ENCODE measurements at regions not wholly inside any gene's neighbourhood (a gene's known extent, or its start where the extent isn't known, plus 50 kb on each side); places are given as distances from the start of the nearest gene placed in this dataset.
A peak's percentile ranks its signal among the peaks of the same experiment; 100 is the strongest.

GRCh38 chr4:97235521-97235920, 907.8 kb downstream of the STPG2 start:
- Histone ChIP-seq H3K4me1 (ENCODE audit: control insufficient read depth, insufficient read depth, low read length) (peaks cover 9% of the 10 kb centered on the region; the same call in 1 of the 2 replicates), H3K9me3 (ENCODE audit: control insufficient read depth, insufficient read depth, low read length) (no peaks in the 10 kb centered on the region), H3K27ac (ENCODE audit: low read depth, low read length) (peak overlapping the region; percentile 59), H3K27me3 (ENCODE audit: control insufficient read depth, insufficient read depth, low read length) (no peaks in the 10 kb centered on the region), H3K9ac (ENCODE audit: low read depth, low read length) (no peak overlapping the region), H3K36me3 (ENCODE audit: control insufficient read depth, insufficient read depth, low read length) (no peaks in the 10 kb centered on the region), H3K4me3 (ENCODE audit: low read depth, low read length) (no peak overlapping the region)

GRCh38 chr4:97238956-97239666, 904.2 kb downstream of the STPG2 start:
- Histone ChIP-seq H3K4me3 (ENCODE audit: low read depth, low read length) (no peak overlapping the region), H3K27me3 (ENCODE audit: control insufficient read depth, insufficient read depth, low read length) (no peaks in the 10 kb centered on the region), H3K4me1 (ENCODE audit: control insufficient read depth, insufficient read depth, low read length) (peaks cover 9% of the 10 kb centered on the region; the same call in 1 of the 2 replicates), H3K36me3 (ENCODE audit: control insufficient read depth, insufficient read depth, low read length) (no peaks in the 10 kb centered on the region), H3K27ac (ENCODE audit: low read depth, low read length) (no peak overlapping the region), H3K9ac (ENCODE audit: low read depth, low read length) (no peak overlapping the region), H3K9me3 (ENCODE audit: control insufficient read depth, insufficient read depth, low read length) (no peaks in the 10 kb centered on the region)

DNA sequence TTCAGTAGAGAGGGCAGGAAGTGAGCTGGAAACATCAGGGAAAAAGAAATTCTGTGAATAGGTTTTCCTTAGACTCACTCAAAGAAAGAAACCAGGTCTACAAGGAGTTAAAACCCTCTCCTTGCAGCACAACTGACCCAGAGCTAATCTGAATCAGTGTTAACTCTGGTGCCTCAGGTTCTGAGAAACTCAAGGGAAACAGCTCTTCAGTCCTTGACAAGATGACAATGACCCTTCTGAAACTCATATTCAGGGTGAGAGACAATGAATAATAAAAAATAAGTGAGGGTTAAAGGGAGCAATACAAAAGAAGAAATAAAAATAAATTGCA, 903.6 kb downstream of the STPG2 start:
- H3K36me3 ChIP-seq (ENCODE audit: control insufficient read depth, insufficient read depth, low read length), result no peaks in the 10 kb centered on the region
- no peak overlapping the region for H3K9ac ChIP-seq (ENCODE audit: low read depth, low read length)
- H3K27me3 ChIP-seq (ENCODE audit: control insufficient read depth, insufficient read depth, low read length), result no peaks in the 10 kb centered on the region
- H3K4me3 ChIP-seq (ENCODE audit: low read depth, low read length), result no peak overlapping the region
- no peak overlapping the region for H3K27ac ChIP-seq (ENCODE audit: low read depth, low read length)
- H3K4me1 ChIP-seq (ENCODE audit: control insufficient read depth, insufficient read depth, low read length), result peaks cover 9% of the 10 kb centered on the region; the same call in 1 of the 2 replicates
- H3K9me3 ChIP-seq (ENCODE audit: control insufficient read depth, insufficient read depth, low read length), result no peaks in the 10 kb centered on the region

GRCh38 chr4:97252615-97253154, 890.6 kb downstream of the STPG2 start:
- H3K27me3 ChIP-seq (ENCODE audit: control insufficient read depth, insufficient read depth, low read length), result no peaks in the 10 kb centered on the region
- no peaks in the 10 kb centered on the region for H3K9me3 ChIP-seq (ENCODE audit: control insufficient read depth, insufficient read depth, low read length)
- no peaks in the 10 kb centered on the region for H3K36me3 ChIP-seq (ENCODE audit: control insufficient read depth, insufficient read depth, low read length)
- no peaks in the 10 kb centered on the region for H3K4me1 ChIP-seq (ENCODE audit: control insufficient read depth, insufficient read depth, low read length)
- H3K27ac ChIP-seq (ENCODE audit: low read depth, low read length), result no peak overlapping the region
- no peak overlapping the region for H3K4me3 ChIP-seq (ENCODE audit: low read depth, low read length)
- H3K9ac ChIP-seq (ENCODE audit: low read depth, low read length), result no peak overlapping the region

- H3K9ac ChIP-seq (ENCODE audit: low read depth, low read length), result no peak overlapping the region
Observed at GRCh38 chr4:97262769-97263168, 880.5 kb downstream of the STPG2 start.

DNA sequence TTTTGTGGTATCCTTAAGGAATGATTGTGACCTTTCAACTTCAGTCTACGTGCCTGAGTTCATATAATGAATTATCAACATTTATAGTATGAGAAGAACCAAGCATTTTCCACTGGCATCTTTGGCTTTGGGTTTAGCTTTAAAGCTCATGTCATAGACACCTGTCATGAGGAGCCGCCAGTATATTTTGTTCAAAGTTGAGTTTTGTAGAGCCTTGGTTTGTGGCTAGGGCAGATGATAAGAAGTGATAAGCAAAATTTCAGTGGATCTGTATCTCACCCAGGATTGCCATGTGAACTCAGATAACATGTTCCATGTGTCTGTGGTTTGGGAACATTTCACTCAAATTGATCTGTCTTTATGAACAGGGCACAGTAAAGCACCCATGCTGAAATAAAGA, 873.2 kb downstream of the STPG2 start:
- Histone ChIP-seq H3K27ac (ENCODE audit: low read depth, low read length) (no peak overlapping the region), H3K4me3 (ENCODE audit: low read depth, low read length) (no peak overlapping the region), H3K4me1 (ENCODE audit: control insufficient read depth, insufficient read depth, low read length) (no peaks in the 10 kb centered on the region)

More at GRCh38 chr4:97262769-97263168, 880.5 kb downstream of the STPG2 start:
- no peak overlapping the region for H3K4me3 ChIP-seq (ENCODE audit: low read depth, low read length)
- no peak overlapping the region for H3K27ac ChIP-seq (ENCODE audit: low read depth, low read length)
- no peaks in the 10 kb centered on the region for H3K27me3 ChIP-seq (ENCODE audit: control insufficient read depth, insufficient read depth, low read length)
- H3K4me1 ChIP-seq (ENCODE audit: control insufficient read depth, insufficient read depth, low read length), result no peaks in the 10 kb centered on the region
- H3K36me3 ChIP-seq (ENCODE audit: control insufficient read depth, insufficient read depth, low read length), result no peaks in the 10 kb centered on the region
- H3K9me3 ChIP-seq (ENCODE audit: control insufficient read depth, insufficient read depth, low read length), result no peaks in the 10 kb centered on the region

DNA sequence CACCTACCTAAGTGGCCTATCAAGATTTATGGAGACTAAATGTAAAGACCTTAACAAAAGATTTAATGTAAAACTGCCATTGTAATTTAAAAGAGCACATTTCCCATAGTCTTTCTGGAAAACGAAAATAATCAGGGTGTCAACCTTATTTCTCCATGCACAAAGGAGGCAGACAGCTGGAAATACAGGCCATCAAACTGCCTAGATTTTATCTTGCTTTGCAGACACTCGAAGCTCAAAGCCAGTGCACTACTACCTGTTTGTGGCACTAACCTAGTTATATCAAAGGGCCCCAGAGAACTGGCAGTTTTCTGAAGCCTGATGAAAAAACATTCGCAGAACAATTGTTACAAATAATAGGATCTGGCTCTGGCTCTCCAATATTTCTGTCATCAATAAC, 863.9 kb downstream of the STPG2 start:
- Histone ChIP-seq H3K27me3 (ENCODE audit: control insufficient read depth, insufficient read depth, low read length) (no peaks in the 10 kb centered on the region), H3K9ac (ENCODE audit: low read depth, low read length) (no peak overlapping the region), H3K4me3 (ENCODE audit: low read depth, low read length) (no peak overlapping the region), H3K9me3 (ENCODE audit: control insufficient read depth, insufficient read depth, low read length) (no peaks in the 10 kb centered on the region), H3K36me3 (ENCODE audit: control insufficient read depth, insufficient read depth, low read length) (no peaks in the 10 kb centered on the region), H3K4me1 (ENCODE audit: control insufficient read depth, insufficient read depth, low read length) (no peaks in the 10 kb centered on the region), H3K27ac (ENCODE audit: low read depth, low read length) (no peak overlapping the region)

More for the DNA sequence above, 873.2 kb downstream of the STPG2 start:
- Histone ChIP-seq H3K36me3 (ENCODE audit: control insufficient read depth, insufficient read depth, low read length) (no peaks in the 10 kb centered on the region), H3K27me3 (ENCODE audit: control insufficient read depth, insufficient read depth, low read length) (no peaks in the 10 kb centered on the region), H3K9me3 (ENCODE audit: control insufficient read depth, insufficient read depth, low read length) (no peaks in the 10 kb centered on the region), H3K9ac (ENCODE audit: low read depth, low read length) (no peak overlapping the region)

DNA sequence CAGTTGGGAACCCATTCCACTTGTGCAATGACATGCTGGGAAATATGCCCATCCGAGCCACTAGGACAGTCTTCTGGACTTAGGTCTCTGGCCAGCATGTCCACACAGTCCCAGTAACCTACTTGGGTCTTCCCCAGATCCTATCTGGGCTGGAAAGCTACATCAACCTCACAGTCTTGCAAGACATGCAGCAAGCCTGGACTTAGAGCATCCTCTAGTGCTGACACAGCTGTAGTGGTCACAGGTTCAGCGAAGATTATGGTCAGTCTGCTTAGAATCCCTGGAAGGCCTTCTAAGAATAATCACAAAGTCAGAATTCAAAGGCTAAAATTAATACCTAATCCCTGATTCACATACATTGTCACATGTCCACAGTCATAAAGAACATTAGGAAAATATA, 842.7 kb downstream of the STPG2 start:
- Histone ChIP-seq H3K36me3 (ENCODE audit: control insufficient read depth, insufficient read depth, low read length) (no peaks in the 10 kb centered on the region), H3K9me3 (ENCODE audit: control insufficient read depth, insufficient read depth, low read length) (no peaks in the 10 kb centered on the region), H3K4me3 (ENCODE audit: low read depth, low read length) (no peak overlapping the region), H3K27ac (ENCODE audit: low read depth, low read length) (no peak overlapping the region), H3K9ac (ENCODE audit: low read depth, low read length) (no peak overlapping the region), H3K27me3 (ENCODE audit: control insufficient read depth, insufficient read depth, low read length) (no peaks in the 10 kb centered on the region), H3K4me1 (ENCODE audit: control insufficient read depth, insufficient read depth, low read length) (no peaks in the 10 kb centered on the region)

DNA sequence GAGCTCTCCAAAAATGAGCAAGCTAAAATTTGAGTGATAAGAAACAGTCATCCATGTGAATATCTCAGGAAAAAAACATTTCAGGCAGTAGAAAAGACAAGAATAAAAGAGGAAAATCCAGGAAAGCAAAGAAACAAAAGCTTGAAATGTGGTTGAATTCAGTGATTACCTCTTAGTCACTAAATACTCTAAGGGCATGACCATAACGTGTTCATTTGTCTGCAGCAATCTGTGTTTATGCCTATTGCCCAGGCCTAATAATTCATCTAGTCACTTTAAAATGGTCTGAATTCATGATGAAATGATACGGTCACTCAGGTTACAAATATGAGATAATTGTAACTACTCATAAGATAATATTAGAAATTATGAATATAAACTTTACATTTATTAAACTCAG, 837.9 kb downstream of the STPG2 start:
- Histone ChIP-seq H3K9me3 (ENCODE audit: control insufficient read depth, insufficient read depth, low read length) (no peaks in the 10 kb centered on the region), H3K36me3 (ENCODE audit: control insufficient read depth, insufficient read depth, low read length) (no peaks in the 10 kb centered on the region), H3K27ac (ENCODE audit: low read depth, low read length) (no peak overlapping the region), H3K9ac (ENCODE audit: low read depth, low read length) (no peak overlapping the region), H3K4me3 (ENCODE audit: low read depth, low read length) (no peak overlapping the region), H3K27me3 (ENCODE audit: control insufficient read depth, insufficient read depth, low read length) (no peaks in the 10 kb centered on the region), H3K4me1 (ENCODE audit: control insufficient read depth, insufficient read depth, low read length) (no peaks in the 10 kb centered on the region)

GRCh38 chr4:97309121-97309520, 834.2 kb downstream of the STPG2 start:
- Histone ChIP-seq H3K27me3 (ENCODE audit: control insufficient read depth, insufficient read depth, low read length) (no peaks in the 10 kb centered on the region), H3K27ac (ENCODE audit: low read depth, low read length) (no peak overlapping the region), H3K36me3 (ENCODE audit: control insufficient read depth, insufficient read depth, low read length) (no peaks in the 10 kb centered on the region), H3K4me3 (ENCODE audit: low read depth, low read length) (no peak overlapping the region), H3K4me1 (ENCODE audit: control insufficient read depth, insufficient read depth, low read length) (no peaks in the 10 kb centered on the region), H3K9me3 (ENCODE audit: control insufficient read depth, insufficient read depth, low read length) (no peaks in the 10 kb centered on the region), H3K9ac (ENCODE audit: low read depth, low read length) (no peak overlapping the region)

DNA sequence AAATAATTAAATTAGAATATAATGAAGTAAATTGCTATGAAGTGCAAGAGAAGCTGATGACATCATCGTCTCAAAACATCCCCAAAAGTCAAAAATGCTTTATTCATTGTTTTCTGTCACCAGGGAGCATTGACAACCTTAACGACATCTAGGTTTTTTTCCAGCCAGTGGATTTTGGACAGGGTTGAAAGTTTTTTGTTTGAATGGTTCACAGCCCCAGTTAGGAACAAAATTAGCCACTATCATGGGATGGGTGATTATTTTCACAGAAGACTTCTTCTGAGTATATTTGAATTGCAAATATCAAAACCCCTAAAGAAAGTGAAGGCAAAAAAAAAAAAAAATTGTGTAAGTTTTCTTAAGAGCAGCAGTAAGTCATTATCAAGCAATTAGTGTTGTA, 826.1 kb downstream of the STPG2 start:
- Histone ChIP-seq H3K27me3 (ENCODE audit: control insufficient read depth, insufficient read depth, low read length) (no peaks in the 10 kb centered on the region; the same call in 1 of the 2 replicates), H3K4me1 (ENCODE audit: control insufficient read depth, insufficient read depth, low read length) (peaks cover 18% of the 10 kb centered on the region), H3K9ac (ENCODE audit: low read depth, low read length) (no peak overlapping the region), H3K4me3 (ENCODE audit: low read depth, low read length) (no peak overlapping the region), H3K36me3 (ENCODE audit: control insufficient read depth, insufficient read depth, low read length) (no peaks in the 10 kb centered on the region), H3K27ac (ENCODE audit: low read depth, low read length) (peak overlapping the region; percentile 67), H3K9me3 (ENCODE audit: control insufficient read depth, insufficient read depth, low read length) (no peaks in the 10 kb centered on the region)

Measured in HUES48 (cell line).